LNCAP (cell line): ENCODE measurements at regions not wholly inside any gene's neighbourhood (a gene's known extent, or its start where the extent isn't known, plus 50 kb on each side); places are given as distances from the start of the nearest gene placed in this dataset.

ENCODE experiments used
- TF ChIP-seq, protein P1 (sequence below): fragments of 450-650 bp; IDR thresholded peaks from 2 replicates; pipeline ENCODE4 v1.5.1; 2017; ENCODE audit warnings: mild to moderate bottlenecking

GRCh38 chr1:208475951-208476845 lies 232.0 kb upstream of the PLXNA2 start:
- TF ChIP-seq, protein P1, sequence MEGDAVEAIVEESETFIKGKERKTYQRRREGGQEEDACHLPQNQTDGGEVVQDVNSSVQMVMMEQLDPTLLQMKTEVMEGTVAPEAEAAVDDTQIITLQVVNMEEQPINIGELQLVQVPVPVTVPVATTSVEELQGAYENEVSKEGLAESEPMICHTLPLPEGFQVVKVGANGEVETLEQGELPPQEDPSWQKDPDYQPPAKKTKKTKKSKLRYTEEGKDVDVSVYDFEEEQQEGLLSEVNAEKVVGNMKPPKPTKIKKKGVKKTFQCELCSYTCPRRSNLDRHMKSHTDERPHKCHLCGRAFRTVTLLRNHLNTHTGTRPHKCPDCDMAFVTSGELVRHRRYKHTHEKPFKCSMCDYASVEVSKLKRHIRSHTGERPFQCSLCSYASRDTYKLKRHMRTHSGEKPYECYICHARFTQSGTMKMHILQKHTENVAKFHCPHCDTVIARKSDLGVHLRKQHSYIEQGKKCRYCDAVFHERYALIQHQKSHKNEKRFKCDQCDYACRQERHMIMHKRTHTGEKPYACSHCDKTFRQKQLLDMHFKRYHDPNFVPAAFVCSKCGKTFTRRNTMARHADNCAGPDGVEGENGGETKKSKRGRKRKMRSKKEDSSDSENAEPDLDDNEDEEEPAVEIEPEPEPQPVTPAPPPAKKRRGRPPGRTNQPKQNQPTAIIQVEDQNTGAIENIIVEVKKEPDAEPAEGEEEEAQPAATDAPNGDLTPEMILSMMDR: peak; percentile 24; the same call in 1 of the 2 replicates

- TF ChIP-seq, protein P1: no peak
Observed at GRCh38 chr1:208476846-208477170, 232.6 kb upstream of the PLXNA2 start.

- TF ChIP-seq, protein P1: no peak
Observed at GRCh38 chr1:208479435-208479834, 235.3 kb upstream of the PLXNA2 start.

GRCh38 chr1:208485512-208485911 lies 241.3 kb upstream of the PLXNA2 start:
- TF ChIP-seq, protein P1: no peak

DNA sequence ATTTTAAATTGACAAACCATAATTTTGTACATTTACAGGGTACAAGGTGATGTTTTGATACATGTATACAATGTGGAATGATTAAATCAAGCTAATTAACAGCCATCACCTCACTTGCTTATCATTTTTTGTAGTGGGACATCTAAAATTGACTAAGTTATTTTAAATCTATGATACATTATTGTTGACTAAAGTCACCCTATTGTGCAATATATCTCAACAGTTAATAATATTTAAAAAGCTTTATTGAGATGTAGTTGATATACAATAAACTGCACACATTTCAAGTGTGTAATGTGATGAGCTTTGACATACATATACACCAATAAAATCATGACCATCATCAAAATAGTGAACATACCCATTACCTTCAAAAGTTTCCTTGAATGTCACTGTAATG lies 242.5 kb upstream of the PLXNA2 start:
- TF ChIP-seq, protein P1: no peak

DNA sequence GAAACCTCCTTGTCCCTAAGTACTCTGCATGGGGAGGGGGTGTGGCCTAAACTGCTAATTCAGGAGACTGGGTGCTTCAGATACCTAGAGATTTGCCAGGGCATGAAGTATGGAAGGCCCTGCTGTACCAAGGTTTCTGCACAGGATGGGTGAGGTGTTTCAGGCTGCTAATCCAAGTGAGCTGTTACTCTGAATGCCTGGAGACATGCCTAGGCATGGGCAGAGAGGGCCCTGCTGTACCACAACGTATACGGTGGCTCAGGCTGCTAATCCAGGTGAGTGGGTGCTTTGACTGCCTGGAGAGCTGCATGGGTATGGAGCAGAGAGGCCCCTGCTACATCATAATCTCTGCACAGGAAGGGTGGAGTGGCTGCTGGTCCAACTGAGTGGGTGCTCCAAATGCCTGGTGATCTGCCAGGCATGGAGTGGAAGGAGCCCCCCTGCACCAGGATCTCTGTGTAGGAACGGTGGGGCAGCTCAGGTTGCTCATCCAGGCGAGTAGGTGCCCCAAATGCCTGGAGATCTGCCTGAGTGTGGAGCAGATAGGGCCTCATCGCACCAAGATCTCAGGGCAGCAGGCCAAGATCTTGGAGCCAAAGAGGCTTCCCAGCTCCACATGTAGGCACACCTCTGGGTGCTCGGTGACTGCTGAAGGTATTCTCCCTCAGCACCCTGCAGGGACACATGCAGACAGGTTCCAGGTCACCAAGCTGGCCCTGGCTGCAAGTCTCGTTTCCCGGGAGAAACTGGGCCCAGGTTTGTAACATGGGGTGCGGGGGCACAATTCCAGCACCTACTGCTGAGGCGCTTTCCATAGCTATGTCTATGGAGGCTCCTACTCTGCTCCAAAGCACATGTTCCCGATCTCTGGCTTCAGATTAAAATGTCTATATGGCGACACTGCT lies 252.5 kb upstream of the PLXNA2 start:
- TF ChIP-seq, protein P1: no peak

DNA sequence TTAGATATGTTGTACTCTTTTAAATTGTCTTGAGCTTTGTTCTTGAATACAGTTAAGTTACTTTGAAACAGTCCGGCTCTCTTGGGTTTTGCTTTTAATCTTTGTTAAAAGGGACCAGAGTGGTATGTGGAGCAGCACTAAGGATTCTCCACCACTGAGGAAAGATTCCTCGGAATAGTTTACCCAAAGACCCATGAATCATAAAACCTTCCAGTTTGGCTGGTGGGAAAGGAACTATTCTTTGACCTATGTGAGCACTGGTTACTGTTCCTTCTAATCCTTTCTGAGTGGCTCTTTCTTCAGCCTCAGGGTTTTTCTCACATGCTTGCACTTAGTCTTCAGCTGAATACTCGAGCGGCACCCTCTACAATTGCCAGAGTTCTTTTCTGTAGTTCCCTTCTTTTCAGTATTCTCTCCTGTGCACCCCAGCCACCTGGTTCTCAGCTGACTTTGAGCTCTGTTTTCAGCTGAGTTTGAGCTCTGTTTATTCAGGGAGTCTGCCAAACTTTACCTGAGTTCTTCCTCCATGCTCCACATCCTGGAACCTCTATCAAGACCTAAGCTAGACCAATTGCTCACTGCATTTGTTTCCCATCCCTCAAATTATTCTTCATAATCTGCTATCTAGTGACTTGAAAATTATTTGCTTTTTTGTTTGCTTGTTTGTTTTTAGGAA lies 253.8 kb upstream of the PLXNA2 start:
- TF ChIP-seq, protein P1: no peak
